T-cell (primary cell): ENCODE measurements at regions not wholly inside any gene's neighbourhood (a gene's known extent, or its start where the extent isn't known, plus 50 kb on each side); places are given as distances from the start of the nearest gene placed in this dataset.

Experiments
- ATAC-seq, 4 experiments: fragments of 200-7000 bp in 3 of 4; fragments of 150-1000 bp in 1 of 4; cut with Tn5 transposase; replicated peaks in 1 of 4; 1 replicate in 3 of 4; 2 replicates in 1 of 4; pipeline ENCODE4 v1.10.0; 2021; ENCODE audit warnings: moderate library complexity in 3 of 4, mild to moderate bottlenecking in 2 of 4, moderate number of reproducible peaks in 1 of 4
- CTCF ChIA-PET, 2 donors: fragments of 300-600 bp; sonication (Branson Sonifier 250); formaldehyde crosslinking; loops; one replicate each; lab custom pipeline; 2022; ENCODE audit warnings: antibody characterized with exemption in 2 of 2; lab: Charles Lee
- POLR2A ChIA-PET, 2 donors: fragments of 300-600 bp; sonication (Branson Sonifier 250); formaldehyde crosslinking; loops; one replicate each; lab custom pipeline; 2022; ENCODE audit warnings: antibody characterized with exemption in 2 of 2; lab: Charles Lee
- DNase-seq, 35 experiments: peaks; one replicate each; pipeline versions ENCODE4 v3.0.0 to v3.0.0-alpha.2; 2013 to 2023
- H3K27ac ChIP-seq: one replicate; pipeline ENCODE4 v1.5.1; 2013; ENCODE audit warnings: low read length
- H3K27me3 ChIP-seq, 2 experiments: replicated peaks in 1 of 2; 1 replicate in 1 of 2; 2 replicates in 1 of 2; pipeline versions ENCODE4 v1.6.1 to v1.7.0; 2013; ENCODE audit warnings: low read length in 1 of 2, mixed read lengths in 1 of 2; ENCODE audit not compliant: control insufficient read depth in 2 of 2, insufficient read depth in 2 of 2; ENCODE audit errors: extremely low read depth in 1 of 2
- H3K36me3 ChIP-seq, 2 donors: 1 replicate in 1 of 2; 2 replicates in 1 of 2; pipeline versions ENCODE4 v1.6.1 to v1.7.0; 2013; ENCODE audit warnings: low read length in 1 of 2; ENCODE audit not compliant: control insufficient read depth in 2 of 2, insufficient read depth in 1 of 2; ENCODE audit errors: extremely low read depth in 1 of 2
- H3K4me1 ChIP-seq, 2 experiments: 1 replicate in 1 of 2; 2 replicates in 1 of 2; pipeline versions ENCODE4 v1.6.1 to v1.7.0; 2013; ENCODE audit warnings: low read length in 2 of 2, mixed read lengths in 1 of 2; ENCODE audit not compliant: insufficient read depth in 2 of 2, control insufficient read depth in 1 of 2; ENCODE audit errors: extremely low read depth in 1 of 2
- H3K4me3 ChIP-seq, 2 donors: 1 replicate in 1 of 2; 2 replicates in 1 of 2; pipeline versions ENCODE4 v1.5.1 to v1.7.0; 2013; ENCODE audit warnings: mild to moderate bottlenecking in 2 of 2, low read length in 1 of 2, moderate library complexity in 1 of 2; ENCODE audit not compliant: control insufficient read depth in 1 of 2; ENCODE audit errors: extremely low read depth in 1 of 2
- H3K9me3 ChIP-seq: 2 replicates; pipeline ENCODE4 v1.7.0; 2013
- H3K27ac Mint-ChIP-seq, 2 donors: one replicate each; pipeline ENCODE4 v1.8.0; 2020 to 2021; ENCODE audit warnings: mild to moderate bottlenecking in 2 of 2, mixed read lengths in 2 of 2
- H3K27me3 Mint-ChIP-seq, 2 donors: one replicate each; pipeline ENCODE4 v1.8.0; 2021 to 2022; ENCODE audit warnings: mixed read lengths in 2 of 2
- H3K36me3 Mint-ChIP-seq: one replicate; pipeline ENCODE4 v1.8.0; 2021; ENCODE audit warnings: mixed read lengths
- H3K4me1 Mint-ChIP-seq, 3 donors: one replicate each; pipeline ENCODE4 v1.8.0; 2020 to 2022; ENCODE audit warnings: mixed read lengths in 3 of 3, mild to moderate bottlenecking in 1 of 3
- H3K4me3 Mint-ChIP-seq, 3 donors: one replicate each; pipeline ENCODE4 v1.8.0; 2020 to 2022; ENCODE audit warnings: mild to moderate bottlenecking in 3 of 3, mixed read lengths in 3 of 3, moderate library complexity in 3 of 3
- H3K9me3 Mint-ChIP-seq, 3 donors: one replicate each; pipeline ENCODE4 v1.8.0; 2020 to 2022; ENCODE audit warnings: mixed read lengths in 3 of 3
- WGBS: methylation state at CpG from one replicate; pipeline ENCODE4 v1.1.5; 2013; ENCODE audit warnings: missing lambda C conversion rate; ENCODE audit not compliant: insufficient coverage; 5-methylcytosine and 5-hydroxymethylcytosine counted together

DNA sequence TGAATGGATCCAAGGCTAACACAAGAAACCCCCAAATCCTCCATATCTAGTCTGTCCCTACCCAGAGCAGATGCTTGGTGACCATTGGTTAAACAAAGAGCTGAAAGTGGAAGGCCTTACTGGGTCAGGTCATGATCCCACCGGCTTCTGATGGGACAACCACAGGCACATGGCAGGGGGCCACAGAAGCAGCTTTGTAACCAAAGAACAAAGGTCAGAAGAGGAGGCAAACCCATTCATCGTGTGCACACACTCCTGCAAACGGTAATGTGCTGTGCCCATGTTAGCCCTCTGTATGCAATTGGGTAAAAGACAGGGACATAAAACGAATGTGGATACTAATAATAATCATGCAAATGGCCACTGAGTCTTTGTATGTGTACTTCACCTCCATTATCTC is 133.3 kb upstream of the SLC6A11 start:
- no peaks in the 10 kb centered on the region for H3K4me1 Mint-ChIP-seq
- H3K4me3 ChIP-seq, result no peak overlapping the region
- no peak overlapping the region for H3K27ac Mint-ChIP-seq
- H3K36me3 ChIP-seq, result no peaks in the 10 kb centered on the region
- POLR2A ChIA-PET, result no interaction called here
- no peaks in the 10 kb centered on the region for H3K27me3 ChIP-seq
- no peaks in the 10 kb centered on the region for H3K9me3 ChIP-seq
- ATAC-seq (no peak), DNase-seq (no peak)
- H3K4me1 ChIP-seq, result no peaks in the 10 kb centered on the region
- H3K9me3 Mint-ChIP-seq, result no peaks in the 10 kb centered on the region
- no peak overlapping the region for H3K27ac ChIP-seq
- CTCF ChIA-PET, result no interaction called here
- H3K36me3 Mint-ChIP-seq, result no peaks in the 10 kb centered on the region
- H3K4me3 Mint-ChIP-seq, result no peak overlapping the region
- 87% methylated on average over 3 of the region's 4 CpGs for WGBS
- peaks cover 0 to 8% of the 10 kb centered on the region in 2 donors for H3K27me3 Mint-ChIP-seq

DNA sequence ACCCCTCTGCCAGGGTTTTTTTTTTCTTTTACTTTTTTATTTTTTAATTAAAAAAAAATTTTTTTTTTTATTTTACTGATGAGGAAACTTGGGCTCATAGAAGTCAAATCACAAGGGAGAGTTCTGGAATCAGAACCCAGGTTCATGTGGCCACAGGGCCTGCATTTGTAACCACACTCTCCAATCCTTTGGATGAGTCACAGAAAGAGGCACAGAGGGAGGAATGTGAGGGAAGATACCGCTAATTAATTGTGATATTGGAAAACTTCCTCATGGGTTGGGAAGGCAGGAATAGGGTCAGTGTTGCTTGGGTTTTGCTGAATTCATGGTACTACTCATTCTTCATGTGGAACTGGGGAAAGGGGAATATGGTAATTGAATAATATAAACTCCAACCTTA is 132.9 kb upstream of the SLC6A11 start:
- peaks cover 0 to 8% of the 10 kb centered on the region in 2 donors for H3K27me3 Mint-ChIP-seq
- DNase-seq, result no peak
- no peaks in the 10 kb centered on the region for H3K9me3 Mint-ChIP-seq
- no peaks in the 10 kb centered on the region for H3K4me1 Mint-ChIP-seq
- Histone ChIP-seq H3K27ac (no peak overlapping the region), H3K4me3 (no peak overlapping the region), H3K36me3 (no peaks in the 10 kb centered on the region), H3K4me1 (no peaks in the 10 kb centered on the region), H3K9me3 (no peaks in the 10 kb centered on the region), H3K27me3 (no peaks in the 10 kb centered on the region)
- H3K36me3 Mint-ChIP-seq, result no peaks in the 10 kb centered on the region
- H3K27ac Mint-ChIP-seq, result no peak overlapping the region
- ChIA-PET POLR2A (no interaction called here), CTCF (no interaction called here)
- ATAC-seq, result no peak
- no peak overlapping the region for H3K4me3 Mint-ChIP-seq
- no CpG with 5 or more reads among the region's 1 CpG for WGBS

DNA sequence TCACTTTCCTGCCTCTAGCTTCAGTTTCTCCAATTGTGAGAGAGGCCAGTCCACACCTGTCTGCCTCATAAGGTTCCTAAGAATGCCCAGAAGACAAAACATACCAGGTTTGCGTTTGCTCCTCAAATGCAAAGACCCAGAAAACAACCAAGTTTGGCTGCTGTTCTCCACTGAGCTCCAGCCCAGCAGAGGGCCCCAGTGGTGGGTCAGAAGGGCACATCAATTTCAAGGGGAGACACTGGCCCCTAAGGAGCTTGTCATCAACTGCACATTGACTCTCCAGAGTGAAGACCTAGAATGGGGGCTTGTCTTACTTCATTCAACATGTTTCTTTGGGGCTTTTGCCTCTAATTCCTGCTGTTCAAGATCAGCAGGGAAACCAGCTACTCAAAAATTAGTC is 127.9 kb upstream of the SLC6A11 start:
- CTCF ChIA-PET, result no interaction called here
- Histone ChIP-seq H3K27me3 (no peaks in the 10 kb centered on the region), H3K4me3 (no peak overlapping the region), H3K36me3 (no peaks in the 10 kb centered on the region), H3K4me1 (no peaks in the 10 kb centered on the region), H3K9me3 (no peaks in the 10 kb centered on the region), H3K27ac (no peak overlapping the region)
- Mint-ChIP-seq H3K9me3 (no peaks in the 10 kb centered on the region), H3K4me1 (no peaks in the 10 kb centered on the region), H3K27me3 (peaks cover 0 to 8% of the 10 kb centered on the region in 2 donors), H3K36me3 (no peaks in the 10 kb centered on the region), H3K4me3 (no peak overlapping the region), H3K27ac (no peak overlapping the region)
- WGBS, result 86% methylated on average over 1 of the region's 1 CpG
- no peak for ATAC-seq
- POLR2A ChIA-PET, result no interaction called here
- no peak for DNase-seq

DNA sequence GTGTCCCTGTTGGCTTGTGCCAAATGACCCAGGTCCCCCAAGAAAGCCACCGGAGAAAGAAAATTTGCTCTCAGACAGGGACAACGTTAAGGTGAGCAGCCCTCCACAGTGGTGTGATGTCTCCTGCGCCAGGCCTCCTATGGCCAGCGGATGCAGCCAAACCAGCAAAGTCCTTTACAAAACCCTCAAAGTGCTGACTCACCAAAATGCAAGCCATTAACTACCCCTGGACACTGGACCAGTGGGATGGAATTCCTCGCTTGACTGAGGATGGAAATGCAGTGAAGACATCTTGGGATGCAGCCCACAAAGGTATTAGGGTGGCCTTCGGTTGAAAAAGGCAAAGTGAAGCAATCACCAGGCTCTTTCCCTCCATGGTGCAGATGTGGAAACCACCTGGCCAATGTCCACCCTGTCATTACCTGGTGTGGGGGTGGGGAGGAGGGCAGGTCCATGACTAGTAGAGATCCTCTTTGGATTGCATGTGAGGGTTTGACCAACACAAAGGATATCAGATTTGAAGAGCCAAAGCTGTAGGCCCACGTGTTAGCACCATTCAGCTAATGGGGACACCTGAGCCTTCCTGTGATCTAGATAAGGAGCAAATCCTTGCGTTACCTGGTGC is 127.4 kb upstream of the SLC6A11 start:
- CTCF ChIA-PET, result no interaction called here

DNA sequence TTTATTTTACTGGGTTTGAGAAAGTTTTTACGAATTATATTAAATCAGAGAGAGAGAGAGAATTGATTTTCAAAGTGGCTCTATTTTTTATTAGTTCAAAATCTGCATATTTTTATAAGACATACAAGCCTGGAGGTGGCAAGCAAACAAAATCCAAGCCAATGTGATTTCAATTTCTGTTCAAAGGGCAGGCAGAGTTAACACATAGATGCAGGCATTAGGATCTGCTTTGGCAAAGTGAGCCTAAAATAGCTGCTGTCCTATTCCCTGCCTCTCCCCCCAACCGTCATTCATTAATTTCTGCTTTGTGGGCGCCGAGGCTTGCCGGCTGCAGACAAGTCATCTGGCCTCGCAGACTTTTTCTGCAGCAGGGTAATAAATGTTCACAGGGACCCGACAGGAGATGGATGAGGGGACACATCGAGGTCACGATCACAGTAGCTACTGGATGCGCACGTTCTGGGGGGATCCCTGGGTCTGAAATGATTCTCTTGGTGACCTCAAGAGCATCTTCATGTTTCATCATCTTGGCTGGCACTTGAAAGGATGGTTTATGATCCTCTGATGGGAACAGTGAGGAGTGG is 123.9 kb upstream of the SLC6A11 start:
- Histone ChIP-seq H3K36me3 (no peaks in the 10 kb centered on the region), H3K4me3 (no peak overlapping the region), H3K27ac (no peak overlapping the region), H3K4me1 (no peaks in the 10 kb centered on the region), H3K27me3 (no peaks in the 10 kb centered on the region), H3K9me3 (no peaks in the 10 kb centered on the region)
- Mint-ChIP-seq H3K36me3 (no peaks in the 10 kb centered on the region), H3K27ac (no peak overlapping the region), H3K27me3 (peaks cover 4 to 6% of the 10 kb centered on the region in 2 donors), H3K4me3 (no peak overlapping the region), H3K9me3 (no peaks in the 10 kb centered on the region), H3K4me1 (no peaks in the 10 kb centered on the region)
- ChIA-PET CTCF (no interaction called here), POLR2A (no interaction called here)
- ATAC-seq (no peak), DNase-seq (no peak)
- WGBS, result 80% methylated on average over 10 of the region's 11 CpGs

More for the DNA sequence above, 127.4 kb upstream of the SLC6A11 start:
- H3K9me3 ChIP-seq, result no peaks in the 10 kb centered on the region
- no peak overlapping the region for H3K4me3 Mint-ChIP-seq
- no peak overlapping the region for H3K27ac ChIP-seq
- ATAC-seq, result no peak
- DNase-seq, result no peak
- H3K4me1 Mint-ChIP-seq, result no peaks in the 10 kb centered on the region
- no peaks in the 10 kb centered on the region for H3K36me3 Mint-ChIP-seq
- H3K4me1 ChIP-seq, result no peaks in the 10 kb centered on the region
- no peak overlapping the region for H3K4me3 ChIP-seq
- no peaks in the 10 kb centered on the region for H3K9me3 Mint-ChIP-seq
- POLR2A ChIA-PET, result no interaction called here
- H3K27me3 ChIP-seq, result no peaks in the 10 kb centered on the region
- WGBS, result 77% methylated on average over 7 of the region's 8 CpGs
- H3K36me3 ChIP-seq, result no peaks in the 10 kb centered on the region
- peaks cover 0 to 8% of the 10 kb centered on the region in 2 donors for H3K27me3 Mint-ChIP-seq
- no peak overlapping the region for H3K27ac Mint-ChIP-seq

DNA sequence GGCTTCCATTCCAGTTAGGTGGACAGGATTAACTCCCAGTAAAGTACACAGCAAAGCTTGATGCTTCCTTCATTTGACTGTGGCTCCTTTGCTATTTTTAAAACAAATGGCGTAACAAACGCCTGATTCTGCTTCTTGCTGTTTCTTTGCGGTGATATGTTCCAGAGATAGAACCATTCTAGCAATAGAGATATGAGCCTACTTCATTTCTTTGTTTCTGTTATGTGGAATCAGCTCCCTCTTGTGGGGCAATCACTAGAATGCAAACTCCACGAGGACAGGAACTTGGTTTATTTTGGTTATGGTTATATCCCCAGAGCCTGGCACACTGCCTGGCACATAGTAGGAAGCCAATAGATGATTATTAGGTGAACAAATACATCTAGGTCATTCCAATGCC is 122.6 kb upstream of the SLC6A11 start:
- no peak for ATAC-seq
- Mint-ChIP-seq H3K9me3 (no peaks in the 10 kb centered on the region), H3K27ac (no peak overlapping the region), H3K4me1 (no peaks in the 10 kb centered on the region), H3K27me3 (peaks cover 9 to 10% of the 10 kb centered on the region in 2 donors), H3K36me3 (no peaks in the 10 kb centered on the region), H3K4me3 (no peak overlapping the region)
- H3K4me3 ChIP-seq, result no peak overlapping the region
- DNase-seq, result peak in 1 of 35 experiments; percentile 7
- ChIA-PET CTCF (no interaction called here), POLR2A (no interaction called here)
- no peaks in the 10 kb centered on the region for H3K9me3 ChIP-seq
- no peaks in the 10 kb centered on the region for H3K4me1 ChIP-seq
- H3K36me3 ChIP-seq, result no peaks in the 10 kb centered on the region
- H3K27ac ChIP-seq, result no peak overlapping the region
- WGBS, result no CpG with 5 or more reads among the region's 4 CpGs
- H3K27me3 ChIP-seq, result peaks cover 0 to under 1% of the 10 kb centered on the region in 2 experiments
